Memory B cell (primary cell): ENCODE measurements at regions not wholly inside any gene's neighbourhood (a gene's known extent, or its start where the extent isn't known, plus 50 kb on each side); places are given as distances from the start of the nearest gene placed in this dataset.

ENCODE experiments used
- ATAC-seq: fragments of 150-1000 bp; cut with Tn5 transposase; 2 replicates; pipeline ENCODE4 v1.10.0; 2021; ENCODE audit warnings: low read depth, mild to moderate bottlenecking, moderate library complexity
- DNase-seq, 2 donors: peaks; one replicate each; pipeline ENCODE4 v3.0.0; 2022; ENCODE audit warnings: low spot score in 2 of 2
- H3K27ac Mint-ChIP-seq: one replicate; pipeline ENCODE4 v1.8.0; 2022; ENCODE audit warnings: mild to moderate bottlenecking, moderate library complexity, mixed read lengths
- H3K27me3 Mint-ChIP-seq: one replicate; pipeline ENCODE4 v1.8.0; 2022; ENCODE audit warnings: mixed read lengths
- H3K36me3 Mint-ChIP-seq: one replicate; pipeline ENCODE4 v1.8.0; 2022; ENCODE audit warnings: mild to moderate bottlenecking, mixed read lengths
- H3K4me1 Mint-ChIP-seq: one replicate; pipeline ENCODE4 v1.8.0; 2022; ENCODE audit warnings: mixed read lengths
- H3K4me3 Mint-ChIP-seq: one replicate; pipeline ENCODE4 v1.8.0; 2022; ENCODE audit warnings: mild to moderate bottlenecking, moderate library complexity, mixed read lengths
- H3K9me3 Mint-ChIP-seq: one replicate; pipeline ENCODE4 v1.8.0; 2022; ENCODE audit warnings: mixed read lengths

DNA sequence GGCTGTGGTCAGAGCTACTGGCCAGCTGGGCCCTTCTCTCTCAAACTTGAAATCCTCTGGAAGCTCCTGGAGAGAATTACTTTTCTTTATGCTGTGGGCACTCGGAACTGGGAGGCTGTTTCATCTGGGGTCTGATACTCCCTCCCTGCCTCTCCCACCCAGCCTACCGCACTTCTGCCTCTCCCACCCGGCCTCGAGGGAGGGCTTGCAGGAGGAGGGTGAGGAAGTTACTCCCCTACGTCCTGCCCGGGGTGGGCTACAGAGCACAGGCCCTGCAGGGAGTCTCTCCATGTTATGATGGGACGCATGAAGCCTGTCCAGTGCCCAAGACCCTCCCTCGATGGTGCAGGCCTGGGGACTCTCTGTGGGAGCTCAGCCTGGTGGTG is 584.6 kb upstream of the MKI67 start:
- H3K9me3 Mint-ChIP-seq: peaks cover 2% of the 10 kb centered on the region

DNA sequence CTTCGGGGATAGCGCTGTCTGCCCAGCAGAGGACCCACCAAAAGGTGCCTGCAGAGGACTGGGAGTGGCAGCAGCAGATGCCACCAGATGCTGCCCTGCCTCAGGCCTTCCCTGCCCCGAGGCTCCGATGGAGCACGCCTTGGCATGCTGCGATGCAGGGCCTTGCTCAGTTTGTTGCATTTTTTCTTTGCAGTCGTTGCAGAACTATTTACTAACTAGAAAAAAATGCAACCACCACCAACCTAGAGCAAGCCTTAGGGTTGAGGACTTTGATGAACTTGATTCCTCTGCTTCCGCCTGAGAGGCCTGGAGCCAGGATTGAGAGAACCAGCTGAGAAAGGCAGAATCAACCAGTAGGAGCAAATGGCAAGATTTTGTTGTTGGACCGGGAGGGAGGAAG is 585.6 kb upstream of the MKI67 start:
- Mint-ChIP-seq H3K36me3 (no peaks in the 10 kb centered on the region), H3K9me3 (no peaks in the 10 kb centered on the region), H3K4me1 (no peaks in the 10 kb centered on the region), H3K27me3 (peaks cover 2% of the 10 kb centered on the region), H3K27ac (no peak overlapping the region), H3K4me3 (no peak overlapping the region)
- ATAC-seq: no peak
- no peak for DNase-seq

More for the DNA sequence above, 584.6 kb upstream of the MKI67 start:
- DNase-seq: no peak
- Mint-ChIP-seq H3K27me3 (peaks cover 2% of the 10 kb centered on the region), H3K4me1 (no peaks in the 10 kb centered on the region), H3K4me3 (no peak overlapping the region), H3K27ac (no peak overlapping the region), H3K36me3 (no peaks in the 10 kb centered on the region)
- ATAC-seq: no peak

DNA sequence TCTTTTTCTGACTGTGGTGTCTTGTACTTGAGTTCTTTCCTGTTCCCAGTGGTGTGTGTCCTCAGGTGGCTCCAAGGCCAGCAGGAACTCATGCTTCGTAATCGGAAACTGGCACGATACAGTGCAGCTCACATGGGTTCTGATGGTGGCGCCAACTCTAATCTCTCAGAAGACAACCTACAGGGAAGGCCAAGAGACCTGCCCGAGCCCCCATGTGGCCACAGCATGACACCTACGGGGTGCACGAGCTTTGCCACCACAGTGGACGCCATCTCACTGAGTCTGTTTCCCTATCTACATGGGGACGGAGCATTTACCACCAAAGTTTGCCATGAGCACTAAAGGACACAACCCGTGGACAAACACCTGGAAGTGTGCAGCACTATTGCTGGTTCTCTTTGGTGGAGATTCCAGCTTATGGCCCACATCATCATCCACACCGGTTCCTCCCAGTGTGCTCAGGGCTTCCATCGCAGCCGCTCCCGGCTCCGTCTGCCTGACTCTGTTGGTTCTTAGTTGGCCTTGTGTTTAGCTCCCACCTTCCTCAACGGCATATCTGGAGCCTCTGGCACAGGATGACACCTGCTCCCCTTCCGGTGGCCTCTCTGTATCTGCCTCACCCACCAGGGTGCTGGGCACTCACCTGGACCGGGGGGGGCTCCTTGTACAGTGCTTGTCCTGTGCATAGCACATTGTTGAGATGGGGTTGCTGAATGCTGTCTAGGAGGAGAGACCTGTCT is 586.6 kb upstream of the MKI67 start:
- DNase-seq (no peak), ATAC-seq (no peak)
- H3K36me3 Mint-ChIP-seq: no peaks in the 10 kb centered on the region
- no peak overlapping the region for H3K4me3 Mint-ChIP-seq
- peaks cover 2% of the 10 kb centered on the region for H3K27me3 Mint-ChIP-seq
- no peaks in the 10 kb centered on the region for H3K9me3 Mint-ChIP-seq
- H3K27ac Mint-ChIP-seq: no peak overlapping the region
- no peaks in the 10 kb centered on the region for H3K4me1 Mint-ChIP-seq

DNA sequence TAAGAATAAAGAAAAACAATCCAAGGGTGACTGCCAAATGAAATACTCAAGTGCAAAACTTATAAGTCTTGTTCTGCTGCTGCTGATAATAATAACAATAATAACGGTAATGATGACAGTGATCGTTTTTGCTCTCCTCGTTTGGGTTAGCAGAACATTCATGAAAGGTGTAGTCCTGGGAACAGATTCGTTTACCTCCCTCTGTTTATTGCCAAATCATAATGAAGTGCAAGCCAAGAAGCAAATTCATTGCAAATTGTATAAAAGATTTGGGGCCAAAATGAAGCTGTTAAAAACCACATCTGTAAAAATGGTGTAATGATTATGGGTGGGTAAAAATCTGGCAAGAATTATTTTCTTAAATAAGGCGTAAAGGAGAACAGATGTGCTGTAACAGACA is 587.2 kb upstream of the MKI67 start:
- ATAC-seq: no peak
- Mint-ChIP-seq H3K27me3 (peaks cover 2% of the 10 kb centered on the region), H3K9me3 (no peaks in the 10 kb centered on the region), H3K27ac (no peak overlapping the region), H3K4me3 (no peak overlapping the region), H3K36me3 (no peaks in the 10 kb centered on the region), H3K4me1 (no peaks in the 10 kb centered on the region)
- DNase-seq: no peak

DNA sequence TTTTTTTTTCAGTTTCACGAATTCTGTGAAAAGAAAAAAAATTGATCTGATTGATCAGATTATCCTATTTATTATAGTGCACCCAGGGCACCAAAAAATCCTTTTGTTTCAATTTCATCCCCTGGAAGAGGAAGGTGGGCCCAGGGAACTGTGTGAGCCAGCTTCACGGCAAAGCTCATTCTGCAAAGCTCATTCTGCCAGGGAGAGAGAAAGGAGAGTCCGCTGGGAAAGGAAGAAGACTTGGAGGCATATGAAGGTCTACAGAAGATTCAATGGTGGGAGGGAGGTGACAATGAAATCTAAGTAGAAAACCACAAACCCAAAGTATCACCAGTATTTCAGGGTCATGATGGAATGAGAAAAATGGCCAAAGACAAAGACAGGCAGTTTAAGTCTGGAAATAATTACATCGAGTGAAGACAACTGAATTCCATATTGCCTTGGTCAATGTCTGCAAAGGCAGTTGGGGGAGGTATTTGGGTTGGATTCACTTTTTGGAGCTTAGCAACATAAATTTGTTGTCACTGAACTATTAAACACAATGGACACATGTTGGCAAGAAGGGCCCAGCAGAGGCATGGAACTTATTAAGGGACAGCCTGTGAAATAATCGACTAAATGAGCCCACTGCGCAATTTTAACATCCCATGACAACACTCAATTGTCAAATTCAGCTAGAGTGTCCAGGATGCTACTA is 587.8 kb upstream of the MKI67 start:
- Mint-ChIP-seq H3K27me3 (peaks cover 2% of the 10 kb centered on the region), H3K27ac (no peak overlapping the region), H3K4me1 (no peaks in the 10 kb centered on the region), H3K4me3 (no peak overlapping the region), H3K36me3 (no peaks in the 10 kb centered on the region), H3K9me3 (no peaks in the 10 kb centered on the region)
- ATAC-seq (no peak), DNase-seq (no peak)

DNA sequence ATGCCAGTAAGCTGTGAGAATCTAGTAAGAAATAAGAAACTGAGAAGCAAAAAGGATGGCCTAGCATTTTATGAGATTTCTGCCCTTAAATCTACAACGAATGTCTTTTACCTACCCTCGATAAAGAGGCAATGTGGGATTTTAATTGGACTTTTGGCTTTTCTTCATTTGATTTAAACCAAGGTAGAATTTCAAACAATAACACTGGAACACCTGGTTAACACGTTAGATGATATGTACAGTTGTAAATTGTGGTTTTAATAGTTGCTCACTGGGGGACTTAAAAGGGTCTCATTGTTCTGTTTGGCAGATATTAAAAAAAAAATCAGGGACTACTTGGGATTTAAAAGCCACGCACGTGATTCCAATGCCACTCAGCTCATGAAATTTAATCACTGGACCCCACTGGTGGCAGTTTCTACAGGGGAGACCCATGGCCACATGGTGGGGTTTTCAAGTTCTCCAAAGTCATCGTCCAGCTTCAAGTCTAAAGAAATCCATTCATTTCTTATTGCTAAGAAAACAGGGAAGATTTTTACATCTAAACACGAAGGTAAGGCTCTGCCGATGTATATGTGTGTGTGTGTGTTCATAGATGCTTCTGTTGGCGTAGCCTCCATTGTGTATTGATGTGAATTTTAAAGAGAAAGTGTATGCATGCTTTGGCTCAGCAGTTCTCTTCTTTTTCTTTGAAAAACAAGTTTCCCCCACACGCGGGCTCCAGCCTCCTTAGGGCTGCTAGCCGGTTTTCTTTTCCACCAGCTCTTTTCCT is 588.6 kb upstream of the MKI67 start:
- ATAC-seq: no peak
- H3K9me3 Mint-ChIP-seq: no peaks in the 10 kb centered on the region
- DNase-seq: no peak
- H3K4me1 Mint-ChIP-seq: no peaks in the 10 kb centered on the region
- no peaks in the 10 kb centered on the region for H3K36me3 Mint-ChIP-seq
- peaks cover 2% of the 10 kb centered on the region for H3K27me3 Mint-ChIP-seq
- no peak overlapping the region for H3K4me3 Mint-ChIP-seq
- H3K27ac Mint-ChIP-seq: no peak overlapping the region

DNA sequence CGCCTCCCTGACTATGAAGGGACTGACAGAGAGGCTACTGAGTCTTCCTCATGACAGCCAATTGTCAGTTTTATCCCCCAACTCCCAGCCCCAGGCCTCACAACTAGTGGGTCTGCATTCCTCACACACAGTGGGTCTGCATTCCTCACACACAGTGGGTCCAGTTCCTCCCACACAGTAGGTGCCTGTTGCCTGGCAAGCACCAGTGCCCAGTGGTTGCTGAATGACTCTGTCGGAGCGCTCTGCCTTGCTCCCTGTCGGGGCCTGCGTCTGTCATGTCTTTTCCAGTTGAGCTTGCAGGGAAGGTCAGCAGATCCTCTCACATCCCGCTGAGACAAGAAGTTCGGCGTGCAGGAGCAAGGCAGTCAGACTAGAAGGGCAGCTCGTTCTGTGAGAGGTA is 590.0 kb upstream of the MKI67 start:
- H3K4me1 Mint-ChIP-seq: no peaks in the 10 kb centered on the region
- H3K9me3 Mint-ChIP-seq: peaks cover 2% of the 10 kb centered on the region
- H3K27ac Mint-ChIP-seq: no peak overlapping the region
- ATAC-seq: no peak
- no peaks in the 10 kb centered on the region for H3K36me3 Mint-ChIP-seq
- peaks cover 2% of the 10 kb centered on the region for H3K27me3 Mint-ChIP-seq
- no peak overlapping the region for H3K4me3 Mint-ChIP-seq
- no peak for DNase-seq

DNA sequence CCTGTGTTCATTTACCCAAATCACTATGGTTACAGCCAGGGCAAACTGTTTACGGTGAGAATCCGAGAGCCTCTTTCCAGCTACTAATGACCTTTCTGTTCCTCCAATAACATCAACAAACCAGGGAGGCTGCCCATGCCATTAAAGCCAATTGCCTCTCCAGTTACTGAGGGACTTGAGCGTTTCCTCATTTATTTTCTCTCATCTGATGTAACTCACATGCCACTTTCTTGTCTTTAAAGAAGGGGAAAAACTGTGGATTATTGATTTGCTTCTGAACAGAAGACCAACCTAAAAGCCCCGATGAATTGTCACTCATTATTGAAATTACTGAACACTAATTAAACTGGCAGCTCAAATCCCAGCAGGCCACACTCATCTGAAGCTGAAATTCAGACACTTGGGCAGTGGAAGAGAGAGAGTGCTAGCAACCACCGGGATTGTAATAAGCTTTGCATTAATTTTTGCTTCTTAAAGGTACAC is 595.8 kb upstream of the MKI67 start:
- DNase-seq: no peak
- Mint-ChIP-seq H3K27me3 (no peaks in the 10 kb centered on the region), H3K36me3 (no peaks in the 10 kb centered on the region), H3K4me3 (no peak overlapping the region), H3K4me1 (no peaks in the 10 kb centered on the region), H3K27ac (no peak overlapping the region), H3K9me3 (peaks cover 5% of the 10 kb centered on the region)
- no peak for ATAC-seq

DNA sequence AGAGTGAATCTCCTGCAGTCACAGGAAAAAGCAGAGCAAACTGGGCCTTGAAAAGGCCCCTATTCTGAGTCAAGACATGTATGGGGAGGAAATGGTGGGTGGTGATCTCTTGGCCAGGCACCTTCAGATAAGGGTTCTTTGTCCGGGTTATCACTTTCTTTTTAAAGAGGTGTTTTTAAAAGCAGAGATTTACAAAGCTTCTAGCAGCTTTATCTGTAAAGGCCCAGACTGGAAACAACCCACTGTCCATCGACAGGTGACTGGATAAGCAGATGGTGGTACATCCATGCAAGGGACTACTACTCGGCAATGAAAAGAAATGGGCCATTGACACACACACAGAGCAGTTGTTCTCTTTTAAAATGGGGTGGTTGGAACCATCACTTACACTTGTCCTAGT is 596.7 kb upstream of the MKI67 start:
- peaks cover 5% of the 10 kb centered on the region for H3K9me3 Mint-ChIP-seq
- DNase-seq: no peak
- no peaks in the 10 kb centered on the region for H3K27me3 Mint-ChIP-seq
- H3K4me3 Mint-ChIP-seq: no peak overlapping the region
- no peak for ATAC-seq
- H3K36me3 Mint-ChIP-seq: no peaks in the 10 kb centered on the region
- no peak overlapping the region for H3K27ac Mint-ChIP-seq
- H3K4me1 Mint-ChIP-seq: no peaks in the 10 kb centered on the region

DNA sequence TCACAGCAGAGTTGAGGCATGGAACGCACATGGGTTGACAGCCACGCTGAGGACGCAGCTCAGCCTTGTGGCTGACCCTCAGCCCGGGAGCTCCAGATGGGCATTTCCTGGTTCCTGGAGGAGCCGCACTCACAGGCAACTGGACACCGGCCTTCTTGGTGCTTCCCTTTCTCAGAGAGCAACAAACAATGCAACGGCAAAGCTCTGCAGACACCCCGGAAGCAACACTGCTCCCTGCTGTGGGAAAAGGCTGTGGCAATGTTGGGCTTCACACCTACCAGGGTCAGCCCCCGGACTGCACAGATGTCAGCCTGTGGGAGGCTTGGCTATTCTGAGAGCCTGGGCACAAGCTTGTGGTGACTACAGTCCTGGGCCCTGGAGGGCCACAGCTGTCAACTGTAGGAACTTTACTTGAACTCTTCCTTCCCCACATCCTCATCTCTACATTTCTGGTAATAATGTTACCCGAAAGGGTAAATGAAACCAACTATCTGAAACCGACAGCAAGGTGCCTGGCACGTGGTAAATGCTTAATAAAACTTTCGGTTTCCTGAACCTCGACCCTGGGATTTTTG is 597.5 kb upstream of the MKI67 start:
- ATAC-seq: no peak
- no peak overlapping the region for H3K4me3 Mint-ChIP-seq

DNA sequence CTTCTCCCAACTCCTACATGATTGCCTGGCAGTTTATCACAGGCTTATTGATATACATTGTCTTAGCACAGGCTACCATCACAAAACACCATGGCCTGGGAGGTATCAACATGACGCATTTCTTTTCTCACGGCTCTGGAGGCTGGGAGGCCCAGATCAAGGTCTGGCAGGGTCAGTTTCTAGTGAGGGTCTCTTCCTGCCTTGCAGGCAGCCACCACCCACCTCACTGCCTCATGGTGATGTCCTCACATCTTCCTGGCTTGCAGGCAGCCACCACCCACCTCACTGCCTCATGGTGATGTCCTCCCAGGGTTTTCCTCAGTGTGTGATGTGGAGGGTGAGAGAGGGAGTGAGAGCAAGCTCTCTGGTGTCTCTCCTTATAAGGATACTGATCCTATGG is 599.3 kb upstream of the MKI67 start:
- no peak overlapping the region for H3K27ac Mint-ChIP-seq
- no peaks in the 10 kb centered on the region for H3K27me3 Mint-ChIP-seq
- no peak overlapping the region for H3K4me3 Mint-ChIP-seq
- no peaks in the 10 kb centered on the region for H3K4me1 Mint-ChIP-seq
- H3K36me3 Mint-ChIP-seq: no peaks in the 10 kb centered on the region
- no peak for ATAC-seq
- peaks cover 4% of the 10 kb centered on the region for H3K9me3 Mint-ChIP-seq
- no peak for DNase-seq

More for the DNA sequence above, 597.5 kb upstream of the MKI67 start:
- no peak for DNase-seq
- no peak overlapping the region for H3K27ac Mint-ChIP-seq
- no peaks in the 10 kb centered on the region for H3K27me3 Mint-ChIP-seq
- H3K9me3 Mint-ChIP-seq: peaks cover 5% of the 10 kb centered on the region
- H3K4me1 Mint-ChIP-seq: no peaks in the 10 kb centered on the region
- no peaks in the 10 kb centered on the region for H3K36me3 Mint-ChIP-seq

DNA sequence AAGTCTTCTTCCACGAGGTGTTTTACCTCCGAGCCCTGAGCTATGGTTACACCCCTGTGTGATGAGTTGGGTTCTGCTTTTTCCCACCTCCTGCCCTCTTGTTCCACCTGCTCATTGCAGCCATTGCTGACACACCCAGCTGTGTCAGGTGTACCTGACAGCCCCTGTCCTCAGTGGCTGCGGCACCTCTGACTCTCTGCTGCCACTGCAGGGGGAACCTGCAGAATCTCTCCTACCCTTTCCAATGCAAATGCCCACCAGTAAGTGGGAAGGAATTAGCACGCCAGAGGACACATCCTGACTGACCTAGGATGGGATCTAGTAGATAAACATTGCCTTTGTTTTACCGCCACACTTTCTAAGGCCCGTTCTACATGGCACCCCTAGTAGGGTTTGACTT is 600.9 kb upstream of the MKI67 start:
- Mint-ChIP-seq H3K4me3 (no peak overlapping the region), H3K9me3 (peaks cover 3% of the 10 kb centered on the region), H3K27ac (no peak overlapping the region), H3K36me3 (no peaks in the 10 kb centered on the region), H3K27me3 (no peaks in the 10 kb centered on the region), H3K4me1 (no peaks in the 10 kb centered on the region)
- DNase-seq (no peak), ATAC-seq (no peak)

DNA sequence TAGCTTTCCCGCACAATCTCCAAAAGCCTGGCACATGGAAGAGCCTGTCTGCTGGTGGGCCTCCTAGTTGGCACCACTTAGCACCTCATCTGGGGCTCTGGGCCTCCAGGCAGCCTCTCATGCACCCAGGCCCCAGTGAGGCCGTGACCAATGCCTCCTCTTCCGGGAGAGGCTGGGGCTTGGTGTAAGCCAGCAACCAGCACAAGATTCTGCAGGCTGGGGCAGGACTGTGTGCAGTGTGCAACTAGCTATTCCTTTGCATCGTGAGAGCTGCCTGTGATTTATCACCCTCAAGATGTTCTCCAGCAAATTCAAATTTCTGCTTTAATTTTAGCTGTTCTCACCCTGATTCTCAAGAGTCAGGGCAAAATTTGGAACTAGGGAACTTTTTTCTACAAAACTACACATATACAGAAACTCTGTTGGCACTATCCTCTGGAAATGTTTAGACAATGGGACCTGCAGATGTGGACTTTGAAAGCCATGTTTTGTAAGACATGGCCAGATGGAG is 603.7 kb upstream of the MKI67 start:
- no peaks in the 10 kb centered on the region for H3K36me3 Mint-ChIP-seq
- no peak overlapping the region for H3K27ac Mint-ChIP-seq
- DNase-seq (no peak), ATAC-seq (no peak)
- H3K27me3 Mint-ChIP-seq: no peaks in the 10 kb centered on the region
- no peak overlapping the region for H3K4me3 Mint-ChIP-seq
- H3K9me3 Mint-ChIP-seq: peaks cover 1% of the 10 kb centered on the region
- no peaks in the 10 kb centered on the region for H3K4me1 Mint-ChIP-seq

DNA sequence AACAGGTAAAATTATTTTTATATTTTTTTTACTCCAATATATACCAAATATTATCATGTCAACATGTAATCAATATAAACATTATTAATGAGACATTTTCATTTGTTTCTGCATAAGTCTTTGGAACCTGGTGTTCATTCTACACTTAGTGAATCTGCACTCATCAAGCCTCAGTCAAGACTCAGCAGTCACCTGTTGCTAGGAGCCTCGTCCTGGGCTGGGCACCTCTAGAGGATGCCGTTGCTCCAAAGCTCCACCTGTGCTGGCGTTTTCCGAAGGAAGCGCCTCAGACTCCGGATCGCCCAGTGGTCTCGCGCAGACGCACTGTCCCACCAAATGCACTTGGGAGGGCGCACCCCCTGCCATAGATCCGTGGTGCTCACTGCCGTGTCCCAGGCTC is 604.7 kb upstream of the MKI67 start:
- no peaks in the 10 kb centered on the region for H3K27me3 Mint-ChIP-seq
- H3K4me3 Mint-ChIP-seq: no peak overlapping the region
- no peak overlapping the region for H3K27ac Mint-ChIP-seq
- no peaks in the 10 kb centered on the region for H3K4me1 Mint-ChIP-seq
- ATAC-seq: no peak
- H3K36me3 Mint-ChIP-seq: no peaks in the 10 kb centered on the region
- no peak for DNase-seq
- peaks cover 3% of the 10 kb centered on the region for H3K9me3 Mint-ChIP-seq
